K562 (cell line): ENCODE measurements at regions not wholly inside any gene's neighbourhood (a gene's known extent, or its start where the extent isn't known, plus 50 kb on each side); places are given as distances from the start of the nearest gene placed in this dataset.

Experiments
- FOXP1 ChIP-seq: sonication (generic); formaldehyde crosslinking; IDR thresholded peaks from 2 replicates; pipeline ENCODE4 v1.8.0; 2022; ENCODE audit warnings: mild to moderate bottlenecking, missing genetic modification reagents
- NFE2L1 ChIP-seq: fragments of 450-650 bp; IDR thresholded peaks from 2 replicates; pipeline ENCODE4 v1.6.1; 2016; ENCODE audit warnings: missing genetic modification characterization, low read depth, mild to moderate bottlenecking, missing compliant biosample characterization, moderate library complexity, borderline replicate concordance
- TF ChIP-seq, protein P1 (sequence below): fragments of 200-800 bp; sonication (Bioruptor generic); IDR thresholded peaks from 2 replicates; pipeline ENCODE4 v1.6.1; 2016; ENCODE audit warnings: missing genetic modification characterization, missing compliant biosample characterization
- TF ChIP-seq, protein P2 (sequence below): IDR thresholded peaks from 2 replicates; pipeline ENCODE4 v1.6.1; 2011; ENCODE audit warnings: borderline replicate concordance, low read depth, mild to moderate bottlenecking, moderate library complexity, low read length; ENCODE audit not compliant: insufficient read depth, poor library complexity, severe bottlenecking

DNA sequence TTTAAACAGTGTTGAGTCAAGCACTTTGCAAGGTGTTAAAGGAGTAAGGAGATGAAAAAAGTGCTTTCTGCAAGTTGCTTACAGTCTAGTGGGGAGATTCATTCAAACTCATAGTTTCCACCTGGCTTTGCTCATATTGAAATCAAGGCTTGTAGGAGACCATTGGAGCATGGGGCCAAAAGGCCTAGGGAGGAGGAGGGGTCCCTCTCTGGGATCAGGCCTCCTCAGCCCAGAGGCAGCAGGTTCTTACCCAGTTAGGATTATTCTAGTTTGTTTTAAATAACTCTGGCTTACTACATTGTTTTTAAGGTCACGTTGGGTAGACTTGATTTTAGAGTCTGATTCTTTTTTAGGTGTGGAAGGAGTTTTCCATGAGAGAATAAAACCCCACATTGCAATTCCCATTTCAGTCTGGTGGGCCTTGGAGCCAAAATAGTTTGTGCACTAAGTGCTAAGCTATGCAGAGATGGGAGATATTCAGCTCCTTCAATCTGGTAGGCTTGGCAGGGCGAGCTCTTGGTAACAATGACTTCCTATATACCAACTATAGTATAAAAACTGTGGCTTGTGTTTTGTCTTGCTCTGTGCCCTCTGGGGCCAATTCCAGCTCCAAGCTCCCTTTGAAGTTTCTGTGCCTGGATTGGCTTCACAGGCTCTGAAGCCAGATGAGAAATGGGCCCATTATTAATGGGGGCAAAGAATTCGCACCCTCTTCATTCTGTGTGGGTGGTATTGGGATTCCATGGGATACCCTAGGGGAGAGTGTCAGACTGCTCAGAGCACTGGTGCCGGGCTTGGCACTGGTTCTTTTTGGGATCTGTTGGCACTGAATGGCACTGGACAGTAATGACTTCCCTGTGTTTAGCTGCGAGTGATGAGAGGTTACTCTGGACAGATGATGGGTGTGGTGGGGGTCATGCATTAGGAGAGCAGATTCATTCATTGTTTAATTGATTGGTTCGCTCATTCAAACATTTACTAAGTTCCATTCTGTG lies 301.1 kb downstream of the MYCN start (continued):
- TF ChIP-seq, protein P1, sequence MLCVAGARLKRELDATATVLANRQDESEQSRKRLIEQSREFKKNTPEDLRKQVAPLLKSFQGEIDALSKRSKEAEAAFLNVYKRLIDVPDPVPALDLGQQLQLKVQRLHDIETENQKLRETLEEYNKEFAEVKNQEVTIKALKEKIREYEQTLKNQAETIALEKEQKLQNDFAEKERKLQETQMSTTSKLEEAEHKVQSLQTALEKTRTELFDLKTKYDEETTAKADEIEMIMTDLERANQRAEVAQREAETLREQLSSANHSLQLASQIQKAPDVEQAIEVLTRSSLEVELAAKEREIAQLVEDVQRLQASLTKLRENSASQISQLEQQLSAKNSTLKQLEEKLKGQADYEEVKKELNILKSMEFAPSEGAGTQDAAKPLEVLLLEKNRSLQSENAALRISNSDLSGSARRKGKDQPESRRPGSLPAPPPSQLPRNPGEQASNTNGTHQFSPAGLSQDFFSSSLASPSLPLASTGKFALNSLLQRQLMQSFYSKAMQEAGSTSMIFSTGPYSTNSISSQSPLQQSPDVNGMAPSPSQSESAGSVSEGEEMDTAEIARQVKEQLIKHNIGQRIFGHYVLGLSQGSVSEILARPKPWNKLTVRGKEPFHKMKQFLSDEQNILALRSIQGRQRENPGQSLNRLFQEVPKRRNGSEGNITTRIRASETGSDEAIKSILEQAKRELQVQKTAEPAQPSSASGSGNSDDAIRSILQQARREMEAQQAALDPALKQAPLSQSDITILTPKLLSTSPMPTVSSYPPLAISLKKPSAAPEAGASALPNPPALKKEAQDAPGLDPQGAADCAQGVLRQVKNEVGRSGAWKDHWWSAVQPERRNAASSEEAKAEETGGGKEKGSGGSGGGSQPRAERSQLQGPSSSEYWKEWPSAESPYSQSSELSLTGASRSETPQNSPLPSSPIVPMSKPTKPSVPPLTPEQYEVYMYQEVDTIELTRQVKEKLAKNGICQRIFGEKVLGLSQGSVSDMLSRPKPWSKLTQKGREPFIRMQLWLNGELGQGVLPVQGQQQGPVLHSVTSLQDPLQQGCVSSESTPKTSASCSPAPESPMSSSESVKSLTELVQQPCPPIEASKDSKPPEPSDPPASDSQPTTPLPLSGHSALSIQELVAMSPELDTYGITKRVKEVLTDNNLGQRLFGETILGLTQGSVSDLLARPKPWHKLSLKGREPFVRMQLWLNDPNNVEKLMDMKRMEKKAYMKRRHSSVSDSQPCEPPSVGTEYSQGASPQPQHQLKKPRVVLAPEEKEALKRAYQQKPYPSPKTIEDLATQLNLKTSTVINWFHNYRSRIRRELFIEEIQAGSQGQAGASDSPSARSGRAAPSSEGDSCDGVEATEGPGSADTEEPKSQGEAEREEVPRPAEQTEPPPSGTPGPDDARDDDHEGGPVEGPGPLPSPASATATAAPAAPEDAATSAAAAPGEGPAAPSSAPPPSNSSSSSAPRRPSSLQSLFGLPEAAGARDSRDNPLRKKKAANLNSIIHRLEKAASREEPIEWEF (CRISPR knock-in tag), result no peak
- TF ChIP-seq FOXP1 (CRISPR knock-in tag) (no peak), NFE2L1 (tag) (no peak)
- TF ChIP-seq, protein P2, sequence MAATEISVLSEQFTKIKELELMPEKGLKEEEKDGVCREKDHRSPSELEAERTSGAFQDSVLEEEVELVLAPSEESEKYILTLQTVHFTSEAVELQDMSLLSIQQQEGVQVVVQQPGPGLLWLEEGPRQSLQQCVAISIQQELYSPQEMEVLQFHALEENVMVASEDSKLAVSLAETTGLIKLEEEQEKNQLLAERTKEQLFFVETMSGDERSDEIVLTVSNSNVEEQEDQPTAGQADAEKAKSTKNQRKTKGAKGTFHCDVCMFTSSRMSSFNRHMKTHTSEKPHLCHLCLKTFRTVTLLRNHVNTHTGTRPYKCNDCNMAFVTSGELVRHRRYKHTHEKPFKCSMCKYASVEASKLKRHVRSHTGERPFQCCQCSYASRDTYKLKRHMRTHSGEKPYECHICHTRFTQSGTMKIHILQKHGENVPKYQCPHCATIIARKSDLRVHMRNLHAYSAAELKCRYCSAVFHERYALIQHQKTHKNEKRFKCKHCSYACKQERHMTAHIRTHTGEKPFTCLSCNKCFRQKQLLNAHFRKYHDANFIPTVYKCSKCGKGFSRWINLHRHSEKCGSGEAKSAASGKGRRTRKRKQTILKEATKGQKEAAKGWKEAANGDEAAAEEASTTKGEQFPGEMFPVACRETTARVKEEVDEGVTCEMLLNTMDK, result no peak
